ENCODE measurements at regions not wholly inside any gene's neighbourhood (a gene's known extent, or its start where the extent isn't known, plus 50 kb on each side); places are given as distances from the start of the nearest gene placed in this dataset.
A peak's percentile ranks its signal among the peaks of the same experiment; 100 is the strongest.

- DNase-seq (ENCODE audit: low spot score): no peak
- WGBS: 65% methylated on average over 5 of the region's 5 CpGs
- Histone ChIP-seq H3K27ac (ENCODE audit: low read depth in 1 of 2, low read length in 2 of 2) (no peak overlapping the region), H3K4me1 (ENCODE audit: control insufficient read depth in 4 of 4, insufficient read depth in 4 of 4, low read length in 3 of 4) (no peaks in the 10 kb centered on the region), H3K36me3 (ENCODE audit: control insufficient read depth in 4 of 4, insufficient read depth in 3 of 4, low read depth in 1 of 4, low read length in 3 of 4) (no peaks in the 10 kb centered on the region), H3K9me3 (ENCODE audit: control insufficient read depth in 4 of 4, low read length in 3 of 4) (no peaks in the 10 kb centered on the region), H3K4me3 (ENCODE audit: low read depth in 1 of 3, low read length in 3 of 3) (no peak overlapping the region), H3K9ac (ENCODE audit: low read depth in 1 of 2, low read length in 2 of 2) (no peak overlapping the region), H3K27me3 (ENCODE audit: control insufficient read depth in 4 of 4, insufficient read depth in 4 of 4, low read length in 3 of 4) (peaks cover 0 to 7% (median 2%) of the 10 kb centered on the region in 4 donors)
- no peak for TF ChIP-seq CTCF (IDR thresholded peaks at IDR 0.05; ENCODE audit: low read depth, low read length, missing input control)
- no peak for TF ChIP-seq EGR1 (IDR thresholded peaks at IDR 0.05; ENCODE audit: low read depth in 2 of 2)
- no peak for TF ChIP-seq REST (IDR thresholded peaks at IDR 0.05)
- no peak for TF ChIP-seq YY1 (IDR thresholded peaks at IDR 0.05)
- no peak for TF ChIP-seq GABPA (IDR thresholded peaks at IDR 0.05 in 1 of 2, conservative IDR thresholded peaks at IDR 0.05 in 1 of 2)
- TF ChIP-seq ATF3 (IDR thresholded peaks at IDR 0.05): no peak
- TF ChIP-seq NR2F2 (IDR thresholded peaks at IDR 0.05): no peak
- TF ChIP-seq JUND (IDR thresholded peaks at IDR 0.05): no peak
- TF ChIP-seq HNF4G (IDR thresholded peaks at IDR 0.05): no peak
- no peak for TF ChIP-seq RXRA (IDR thresholded peaks at IDR 0.05)
- no peak for TF ChIP-seq RAD21 (IDR thresholded peaks at IDR 0.05)
- no peak for TF ChIP-seq TAF1 (conservative IDR thresholded peaks at IDR 0.05)
- no peak for TF ChIP-seq HNF4A (conservative IDR thresholded peaks at IDR 0.05)
These were observed 123.4 kb downstream of the TLE3 start for GRCh38 chr15:69974321-69974720.

- no peaks in the 10 kb centered on the region for H3K36me3 ChIP-seq (ENCODE audit: control insufficient read depth in 4 of 4, insufficient read depth in 3 of 4, low read depth in 1 of 4, low read length in 3 of 4)
- no peak for DNase-seq (ENCODE audit: low spot score)
- no peak overlapping the region for H3K9ac ChIP-seq (ENCODE audit: low read depth in 1 of 2, low read length in 2 of 2)
- 22% methylated on average over 7 of the region's 7 CpGs for WGBS
- TF ChIP-seq EGR1 (IDR thresholded peaks at IDR 0.05; ENCODE audit: low read depth in 2 of 2): no peak
- TF ChIP-seq RXRA (IDR thresholded peaks at IDR 0.05): no peak
- no peak for TF ChIP-seq HNF4G (IDR thresholded peaks at IDR 0.05)
- TF ChIP-seq REST (IDR thresholded peaks at IDR 0.05): peak; percentile 100
- TF ChIP-seq NR2F2 (IDR thresholded peaks at IDR 0.05): no peak
- TF ChIP-seq GABPA (IDR thresholded peaks at IDR 0.05 in 1 of 2, conservative IDR thresholded peaks at IDR 0.05 in 1 of 2): no peak
- no peak for TF ChIP-seq FOXA1 (IDR thresholded peaks at IDR 0.05)
- TF ChIP-seq SP1 (IDR thresholded peaks at IDR 0.05): no peak
- H3K27me3 ChIP-seq (ENCODE audit: control insufficient read depth in 4 of 4, insufficient read depth in 4 of 4, low read length in 3 of 4): peaks cover 0 to 4% (median 2%) of the 10 kb centered on the region in 4 donors
- no peak overlapping the region for H3K27ac ChIP-seq (ENCODE audit: low read depth in 1 of 2, low read length in 2 of 2)
- H3K9me3 ChIP-seq (ENCODE audit: control insufficient read depth in 4 of 4, low read length in 3 of 4): no peaks in the 10 kb centered on the region
- H3K4me3 ChIP-seq (ENCODE audit: low read depth in 1 of 3, low read length in 3 of 3): no peak overlapping the region
- no peaks in the 10 kb centered on the region for H3K4me1 ChIP-seq (ENCODE audit: control insufficient read depth in 4 of 4, insufficient read depth in 4 of 4, low read length in 3 of 4)
These were observed 121.2 kb downstream of the TLE3 start for GRCh38 chr15:69976366-69976994.

Measured in liver (tissue), 8 donors.